Sigmoid colon (tissue), 6 donors: ENCODE measurements at regions not wholly inside any gene's neighbourhood (a gene's known extent, or its start where the extent isn't known, plus 50 kb on each side); places are given as distances from the start of the nearest gene placed in this dataset.

Experiments used
- DNase-seq: peaks from one replicate; pipeline ENCODE4 v3.0.0-alpha.2; 2019
- H3K27ac ChIP-seq, 4 donors: fragments of 200-600 bp; sonication (generic); one replicate each; pipeline ENCODE4 v1.5.1; 2016 to 2019; ENCODE audit warnings: mild to moderate bottlenecking in 1 of 4
- H3K27me3 ChIP-seq, 3 donors: fragments of 200-600 bp; sonication (generic); one replicate each; pipeline ENCODE4 v1.5.1; 2019; ENCODE audit warnings: mild to moderate bottlenecking in 1 of 3
- H3K36me3 ChIP-seq, 4 donors: fragments of 200-600 bp; sonication (generic); one replicate each; pipeline ENCODE4 v1.5.1; 2016 to 2019
- H3K4me1 ChIP-seq, 4 donors: fragments of 200-600 bp; sonication (generic); one replicate each; pipeline ENCODE4 v1.5.1; 2017 to 2019
- H3K4me3 ChIP-seq, 4 donors: fragments of 200-600 bp; sonication (generic); one replicate each; pipeline ENCODE4 v1.5.1; 2017 to 2019; ENCODE audit warnings: mild to moderate bottlenecking in 2 of 4, moderate library complexity in 1 of 4
- H3K9me3 ChIP-seq, 4 donors: fragments of 200-600 bp in 3 of 4; sonication (generic) in 3 of 4; one replicate each; pipeline versions ENCODE4 v1.5.1 to v1.6.1; 2013 to 2019
- CTCF ChIP-seq, 4 experiments: fragments of 450-650 bp in 3 of 4; fragments of 200-600 bp in 1 of 4; IDR thresholded peaks; one replicate each; pipeline ENCODE4 v1.5.1; 2016 to 2019; ENCODE audit warnings: antibody characterized with exemption in 4 of 4, mild to moderate bottlenecking in 3 of 4, moderate library complexity in 2 of 4
- EP300 ChIP-seq, 4 donors: sonication (generic); formaldehyde crosslinking; IDR thresholded peaks; one replicate each; pipeline ENCODE4 v1.6.1; 2017; ENCODE audit warnings: antibody characterized with exemption in 4 of 4
- POLR2A ChIP-seq, 2 donors: fragments of 450-650 bp; IDR thresholded peaks; one replicate each; pipeline ENCODE4 v1.6.1; 2016; ENCODE audit warnings: antibody characterized with exemption in 2 of 2, mild to moderate bottlenecking in 2 of 2, moderate library complexity in 2 of 2
- POLR2AphosphoS5 ChIP-seq, 4 donors: sonication (generic); formaldehyde crosslinking; IDR thresholded peaks; one replicate each; pipeline ENCODE4 v1.6.1; 2017; ENCODE audit warnings: antibody characterized with exemption in 4 of 4
- WGBS, 2 donors: extraction: QIAGEN DNeasy Blood & Tissue Kit; methylation state at CpG; one replicate each; pipeline ENCODE4 v1.1.7; 2013; 5-methylcytosine and 5-hydroxymethylcytosine counted together
- intact Hi-C: fragments of 100-400 bp; cut with DNase I; formaldehyde crosslinking; loops from one replicate; pipeline ENCODE4 v1.15.1; 2023
- donor health status: healthy with polysubstance abuse.
- donor health status: healthy.

GRCh38 chr1:193435781-193436180 is 249.4 kb upstream of the B3GALT2 start:
- Histone ChIP-seq H3K9me3 (peaks cover 0 to 12% (median 0%) of the 10 kb centered on the region in 4 donors), H3K4me1 (no peaks in the 10 kb centered on the region), H3K27ac (no peak overlapping the region), H3K36me3 (no peaks in the 10 kb centered on the region), H3K27me3 (no peaks in the 10 kb centered on the region), H3K4me3 (no peak overlapping the region)
- intact Hi-C loops: no loop called here
- TF ChIP-seq CTCF (IDR thresholded peaks at IDR 0.05): no peak
- TF ChIP-seq POLR2A (IDR thresholded peaks at IDR 0.05): no peak
- TF ChIP-seq POLR2AphosphoS5 (IDR thresholded peaks at IDR 0.05): no peak
- TF ChIP-seq EP300 (IDR thresholded peaks at IDR 0.05): no peak
- WGBS, 2 donors: 73 to 87% methylated on average over 1 of the region's 1 CpG
- no peak for DNase-seq

GRCh38 chr1:193434319-193434718 is 247.9 kb upstream of the B3GALT2 start:
- no peak for DNase-seq
- 93 to 94% methylated on average over 1 of the region's 1 CpG for WGBS, 2 donors
- Histone ChIP-seq H3K9me3 (peaks cover 0 to 11% (median 0%) of the 10 kb centered on the region in 4 donors), H3K27me3 (no peaks in the 10 kb centered on the region), H3K27ac (no peak overlapping the region), H3K4me3 (no peak overlapping the region), H3K36me3 (no peaks in the 10 kb centered on the region), H3K4me1 (no peaks in the 10 kb centered on the region)
- TF ChIP-seq POLR2AphosphoS5 (IDR thresholded peaks at IDR 0.05) (no peak), CTCF (IDR thresholded peaks at IDR 0.05) (no peak), POLR2A (IDR thresholded peaks at IDR 0.05) (no peak), EP300 (IDR thresholded peaks at IDR 0.05) (no peak)
- intact Hi-C loops: no loop called here

- peaks cover 0 to 11% (median 0%) of the 10 kb centered on the region in 4 donors for H3K9me3 ChIP-seq
- 91 to 95% methylated on average over 1 of the region's 1 CpG for WGBS, 2 donors
- H3K27ac ChIP-seq: no peak overlapping the region
- H3K4me1 ChIP-seq: no peaks in the 10 kb centered on the region
- intact Hi-C loops: no loop called here
- no peaks in the 10 kb centered on the region for H3K27me3 ChIP-seq
- H3K36me3 ChIP-seq: no peaks in the 10 kb centered on the region
- no peak overlapping the region for H3K4me3 ChIP-seq
- no peak for DNase-seq
- TF ChIP-seq POLR2AphosphoS5 (IDR thresholded peaks at IDR 0.05) (no peak), CTCF (IDR thresholded peaks at IDR 0.05) (no peak), POLR2A (IDR thresholded peaks at IDR 0.05) (no peak), EP300 (IDR thresholded peaks at IDR 0.05) (no peak)
Measured at GRCh38 chr1:193433599-193433998, 247.2 kb upstream of the B3GALT2 start.

- 98 to 99% methylated on average over 3 of the region's 3 CpGs for WGBS, 2 donors
- H3K4me3 ChIP-seq: no peak overlapping the region
- intact Hi-C loops: no loop called here
- no peaks in the 10 kb centered on the region for H3K36me3 ChIP-seq
- TF ChIP-seq POLR2AphosphoS5 (IDR thresholded peaks at IDR 0.05) (no peak), EP300 (IDR thresholded peaks at IDR 0.05) (no peak), POLR2A (IDR thresholded peaks at IDR 0.05) (no peak), CTCF (IDR thresholded peaks at IDR 0.05) (no peak)
- H3K27ac ChIP-seq: no peak overlapping the region
- no peaks in the 10 kb centered on the region for H3K4me1 ChIP-seq
- H3K9me3 ChIP-seq: peaks cover 0 to 11% (median 0%) of the 10 kb centered on the region in 4 donors
- H3K27me3 ChIP-seq: no peaks in the 10 kb centered on the region
- DNase-seq: no peak
Measured at GRCh38 chr1:193432979-193433587, 246.7 kb upstream of the B3GALT2 start.
